Stomach smooth muscle (tissue), 2 donors: ENCODE measurements at regions not wholly inside any gene's neighbourhood (a gene's known extent, or its start where the extent isn't known, plus 50 kb on each side); places are given as distances from the start of the nearest gene placed in this dataset.

Experiments
- H3K27ac ChIP-seq: one replicate; pipeline ENCODE4 v1.7.0; 2013; ENCODE audit warnings: mild to moderate bottlenecking, low read length, inconsistent platforms
- H3K27me3 ChIP-seq, 2 donors: one replicate each; pipeline ENCODE4 v1.7.0; 2013; ENCODE audit warnings: low read length in 2 of 2; ENCODE audit not compliant: insufficient read depth in 2 of 2, control insufficient read depth in 1 of 2
- H3K36me3 ChIP-seq, 2 donors: one replicate each; pipeline ENCODE4 v1.7.0; 2013; ENCODE audit warnings: low read length in 2 of 2; ENCODE audit not compliant: control insufficient read depth in 2 of 2, insufficient read depth in 2 of 2
- H3K4me1 ChIP-seq: one replicate; pipeline ENCODE4 v1.7.0; 2013; ENCODE audit warnings: low read length; ENCODE audit not compliant: control insufficient read depth, insufficient read depth
- H3K4me3 ChIP-seq, 2 donors: one replicate each; pipeline ENCODE4 v1.7.0; 2013; ENCODE audit warnings: low read length in 2 of 2
- H3K9ac ChIP-seq, 2 donors: one replicate each; pipeline ENCODE4 v1.7.0; 2013; ENCODE audit warnings: low read length in 2 of 2, mild to moderate bottlenecking in 1 of 2
- H3K9me3 ChIP-seq, 2 donors: one replicate each; pipeline ENCODE4 v1.7.0; 2013; ENCODE audit warnings: low read length in 2 of 2; ENCODE audit not compliant: control insufficient read depth in 2 of 2
- donor health status: healthy.
- donor health status: Pancreatic carcinoma.

GRCh38 chr1:72936151-72936740 is 653.9 kb upstream of the NEGR1 start:
- H3K36me3 ChIP-seq, result no peaks in the 10 kb centered on the region
- H3K27me3 ChIP-seq, result no peaks in the 10 kb centered on the region
- no peak overlapping the region for H3K4me3 ChIP-seq
- no peaks in the 10 kb centered on the region for H3K9me3 ChIP-seq
- no peak overlapping the region for H3K9ac ChIP-seq
- H3K4me1 ChIP-seq, result no peaks in the 10 kb centered on the region
- H3K27ac ChIP-seq, result no peak overlapping the region

GRCh38 chr1:72932025-72932424 is 649.7 kb upstream of the NEGR1 start:
- no peaks in the 10 kb centered on the region for H3K9me3 ChIP-seq
- no peak overlapping the region for H3K27ac ChIP-seq
- no peaks in the 10 kb centered on the region for H3K36me3 ChIP-seq

GRCh38 chr1:72930528-72930927 is 648.2 kb upstream of the NEGR1 start:
- Histone ChIP-seq H3K27ac (no peak overlapping the region), H3K9me3 (no peaks in the 10 kb centered on the region), H3K36me3 (no peaks in the 10 kb centered on the region), H3K27me3 (no peaks in the 10 kb centered on the region), H3K9ac (no peak overlapping the region), H3K4me1 (no peaks in the 10 kb centered on the region), H3K4me3 (no peak overlapping the region)

More at GRCh38 chr1:72932025-72932424, 649.7 kb upstream of the NEGR1 start:
- no peak overlapping the region for H3K9ac ChIP-seq
- H3K4me1 ChIP-seq, result no peaks in the 10 kb centered on the region
- H3K4me3 ChIP-seq, result no peak overlapping the region
- no peaks in the 10 kb centered on the region for H3K27me3 ChIP-seq

GRCh38 chr1:72918940-72919339 is 636.6 kb upstream of the NEGR1 start:
- H3K9ac ChIP-seq, result no peak overlapping the region
- no peak overlapping the region for H3K4me3 ChIP-seq
- no peaks in the 10 kb centered on the region for H3K4me1 ChIP-seq
- H3K9me3 ChIP-seq, result no peaks in the 10 kb centered on the region
- H3K27ac ChIP-seq, result no peak overlapping the region
- no peaks in the 10 kb centered on the region for H3K36me3 ChIP-seq
- H3K27me3 ChIP-seq, result no peaks in the 10 kb centered on the region

- H3K9me3 ChIP-seq, result no peaks in the 10 kb centered on the region
- no peak overlapping the region for H3K27ac ChIP-seq
- no peaks in the 10 kb centered on the region for H3K4me1 ChIP-seq
- H3K4me3 ChIP-seq, result no peak overlapping the region
- H3K36me3 ChIP-seq, result no peaks in the 10 kb centered on the region
- no peak overlapping the region for H3K9ac ChIP-seq
- no peaks in the 10 kb centered on the region for H3K27me3 ChIP-seq
These were observed 635.6 kb upstream of the NEGR1 start for GRCh38 chr1:72917920-72918319.

- H3K4me3 ChIP-seq, result no peak overlapping the region
- no peaks in the 10 kb centered on the region for H3K27me3 ChIP-seq
- no peaks in the 10 kb centered on the region for H3K36me3 ChIP-seq
- H3K4me1 ChIP-seq, result no peaks in the 10 kb centered on the region
- no peak overlapping the region for H3K27ac ChIP-seq
- no peaks in the 10 kb centered on the region for H3K9me3 ChIP-seq
- H3K9ac ChIP-seq, result no peak overlapping the region
These were observed 633.2 kb upstream of the NEGR1 start for GRCh38 chr1:72915581-72915980.

GRCh38 chr1:72911656-72912055 is 629.3 kb upstream of the NEGR1 start:
- Histone ChIP-seq H3K9me3 (no peaks in the 10 kb centered on the region), H3K27me3 (no peaks in the 10 kb centered on the region), H3K4me3 (no peak overlapping the region), H3K27ac (no peak overlapping the region), H3K9ac (no peak overlapping the region), H3K36me3 (no peaks in the 10 kb centered on the region), H3K4me1 (no peaks in the 10 kb centered on the region)

- Histone ChIP-seq H3K4me3 (no peak overlapping the region), H3K27ac (no peak overlapping the region), H3K9ac (no peak overlapping the region), H3K36me3 (no peaks in the 10 kb centered on the region), H3K27me3 (no peaks in the 10 kb centered on the region), H3K4me1 (no peaks in the 10 kb centered on the region), H3K9me3 (no peaks in the 10 kb centered on the region)
These were observed 613.9 kb upstream of the NEGR1 start for GRCh38 chr1:72896256-72896655.

- H3K36me3 ChIP-seq, result no peaks in the 10 kb centered on the region
- H3K27ac ChIP-seq, result no peak overlapping the region
- H3K4me3 ChIP-seq, result no peak overlapping the region
- no peaks in the 10 kb centered on the region for H3K4me1 ChIP-seq
- H3K9me3 ChIP-seq, result no peaks in the 10 kb centered on the region
- H3K9ac ChIP-seq, result no peak overlapping the region
- H3K27me3 ChIP-seq, result no peaks in the 10 kb centered on the region
These were observed 610.1 kb upstream of the NEGR1 start for GRCh38 chr1:72892461-72892860.

GRCh38 chr1:72891976-72892375 is 609.6 kb upstream of the NEGR1 start:
- Histone ChIP-seq H3K9me3 (no peaks in the 10 kb centered on the region), H3K9ac (no peak overlapping the region), H3K4me3 (no peak overlapping the region), H3K36me3 (no peaks in the 10 kb centered on the region), H3K27ac (no peak overlapping the region), H3K27me3 (no peaks in the 10 kb centered on the region), H3K4me1 (no peaks in the 10 kb centered on the region)

- no peaks in the 10 kb centered on the region for H3K4me1 ChIP-seq
- H3K9me3 ChIP-seq, result no peaks in the 10 kb centered on the region
- H3K27ac ChIP-seq, result no peak overlapping the region
These were observed 603.5 kb upstream of the NEGR1 start for GRCh38 chr1:72885841-72886240.

More at GRCh38 chr1:72885841-72886240, 603.5 kb upstream of the NEGR1 start:
- Histone ChIP-seq H3K27me3 (no peaks in the 10 kb centered on the region), H3K4me3 (no peak overlapping the region), H3K36me3 (no peaks in the 10 kb centered on the region), H3K9ac (no peak overlapping the region)
